ENCODE measurements at regions not wholly inside any gene's neighbourhood (a gene's known extent, or its start where the extent isn't known, plus 50 kb on each side); places are given as distances from the start of the nearest gene placed in this dataset.
"Not testable (repeated sequence)": the region's sequence is repeated elsewhere in the genome, so short reads cannot be mapped to it uniquely, and the experiment has no call there.

- ATAC-seq: no peak
- no peak overlapping the region for H3K27ac Mint-ChIP-seq
- H3K36me3 Mint-ChIP-seq: no peaks in the 10 kb centered on the region
- no peak for DNase-seq (ENCODE audit: low spot score in 2 of 2)
- H3K9me3 Mint-ChIP-seq: no peaks in the 10 kb centered on the region
Measured at GRCh38 chr22:22946131-22946530, 58.5 kb downstream of the IGLL5 start.

DNA sequence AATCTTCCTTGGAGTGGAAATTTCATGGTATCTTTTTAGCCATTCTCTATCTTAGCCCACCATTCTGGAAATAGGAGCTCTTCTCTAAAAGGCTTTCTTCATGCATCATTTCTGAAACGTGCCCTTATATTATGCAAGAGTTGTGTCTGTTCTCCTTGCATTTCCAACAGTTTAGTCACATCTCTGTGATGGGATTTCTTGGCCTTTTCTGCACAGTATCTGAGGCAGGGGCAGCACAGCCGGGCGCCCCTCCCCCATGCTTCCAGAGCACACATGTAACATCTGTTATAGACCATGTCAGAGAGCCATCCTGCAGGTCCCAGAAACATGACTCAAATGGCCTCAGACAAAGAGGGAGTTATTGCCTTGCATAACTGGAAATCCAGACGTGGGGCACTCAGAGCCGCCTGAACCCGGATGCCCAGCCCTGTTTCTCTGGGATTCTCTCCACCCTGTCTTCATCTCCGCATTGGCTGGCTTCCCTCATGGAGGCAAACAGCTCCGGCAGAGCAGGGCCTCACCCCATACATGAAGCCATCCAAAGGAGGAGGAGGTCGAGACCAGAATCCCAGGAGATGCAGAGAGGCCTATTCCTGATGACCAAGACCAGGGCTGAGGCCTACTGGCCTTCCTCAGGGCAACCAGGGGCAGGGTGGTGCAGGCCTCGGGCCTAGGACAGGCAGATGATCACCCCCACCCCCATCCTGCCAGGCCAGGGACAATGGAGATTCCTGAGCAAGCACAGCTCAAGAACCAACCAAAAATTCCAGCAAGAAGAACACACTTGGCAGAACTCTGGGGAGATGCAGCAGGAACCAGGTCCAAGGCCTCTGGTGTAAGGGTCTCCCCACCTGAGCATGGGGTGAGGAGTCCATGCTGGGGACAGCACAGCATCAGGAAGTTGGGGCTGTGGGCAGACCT, 61.3 kb downstream of the IGLL5 start:
- Mint-ChIP-seq H3K9me3 (no peaks in the 10 kb centered on the region), H3K27ac (no peak overlapping the region), H3K36me3 (no peaks in the 10 kb centered on the region)
- DNase-seq (ENCODE audit: low spot score in 2 of 2) (no peak), ATAC-seq (no peak)

DNA sequence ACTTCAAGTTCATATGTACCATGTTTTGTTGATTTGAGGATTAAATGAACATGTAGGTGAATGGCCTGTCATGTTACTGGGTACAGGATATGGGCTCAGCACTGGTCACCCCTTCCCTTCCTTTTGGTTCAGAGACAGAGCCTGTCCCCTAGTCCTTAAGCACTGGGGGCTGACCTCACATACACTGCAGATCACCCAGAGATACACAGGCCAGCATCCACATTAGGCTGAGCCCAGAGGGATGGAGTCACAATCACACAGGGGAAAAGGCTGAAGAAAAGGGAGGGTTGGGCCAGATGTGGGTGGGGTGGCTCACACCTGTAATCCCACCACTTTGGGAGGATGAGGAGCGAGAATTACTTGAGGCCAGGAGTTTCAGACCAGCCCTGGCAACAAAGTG, 62.3 kb downstream of the IGLL5 start:
- H3K27ac Mint-ChIP-seq: no peak overlapping the region
- ATAC-seq (no peak), DNase-seq (ENCODE audit: low spot score in 2 of 2) (no peak)
- no peaks in the 10 kb centered on the region for H3K36me3 Mint-ChIP-seq
- no peaks in the 10 kb centered on the region for H3K9me3 Mint-ChIP-seq

- Mint-ChIP-seq H3K36me3 (no peaks in the 10 kb centered on the region), H3K9me3 (no peaks in the 10 kb centered on the region), H3K27ac (no peak overlapping the region)
- ATAC-seq: no peak
- no peak for DNase-seq (ENCODE audit: low spot score in 2 of 2)
Measured at GRCh38 chr22:22951035-22951434, 63.4 kb downstream of the IGLL5 start.

- Mint-ChIP-seq H3K36me3 (no peaks in the 10 kb centered on the region), H3K9me3 (no peaks in the 10 kb centered on the region), H3K27ac (no peak overlapping the region)
- ATAC-seq (no peak), DNase-seq (ENCODE audit: low spot score in 2 of 2) (no peak)
Measured at GRCh38 chr22:22952531-22953280, 65.1 kb downstream of the IGLL5 start.

- H3K9me3 Mint-ChIP-seq: no peaks in the 10 kb centered on the region
- no peak overlapping the region for H3K27ac Mint-ChIP-seq
- ATAC-seq (no peak), DNase-seq (ENCODE audit: low spot score in 2 of 2) (no peak)
- H3K36me3 Mint-ChIP-seq: no peaks in the 10 kb centered on the region
Measured at GRCh38 chr22:22953791-22954190, 66.2 kb downstream of the IGLL5 start.

DNA sequence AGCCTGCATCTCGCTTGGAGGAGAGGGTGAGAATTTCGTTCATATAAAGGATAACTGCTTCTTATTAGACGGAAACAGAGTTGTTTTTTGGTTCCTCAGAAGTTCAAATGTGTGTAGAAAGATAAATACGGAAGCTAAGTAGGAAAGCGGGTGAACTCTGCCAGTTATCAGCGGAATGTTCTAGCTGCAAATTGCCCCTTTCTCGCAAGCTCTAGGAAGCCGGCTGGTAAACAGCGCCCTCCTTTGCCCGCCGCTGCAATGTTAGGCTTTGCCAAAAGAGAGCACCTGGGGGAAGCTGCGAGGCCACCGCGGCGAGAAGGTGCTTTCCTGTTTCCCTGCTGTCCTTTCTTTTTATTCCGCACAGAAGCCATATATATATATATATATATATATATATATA, 67.0 kb downstream of the IGLL5 start:
- peak in 1 of 2 donors; percentile 37 for DNase-seq (ENCODE audit: low spot score in 2 of 2)
- ATAC-seq: peak in 1 of 2 donors; percentile 47
- H3K9me3 Mint-ChIP-seq: no peaks in the 10 kb centered on the region
- no peaks in the 10 kb centered on the region for H3K36me3 Mint-ChIP-seq
- no peak overlapping the region for H3K27ac Mint-ChIP-seq

DNA sequence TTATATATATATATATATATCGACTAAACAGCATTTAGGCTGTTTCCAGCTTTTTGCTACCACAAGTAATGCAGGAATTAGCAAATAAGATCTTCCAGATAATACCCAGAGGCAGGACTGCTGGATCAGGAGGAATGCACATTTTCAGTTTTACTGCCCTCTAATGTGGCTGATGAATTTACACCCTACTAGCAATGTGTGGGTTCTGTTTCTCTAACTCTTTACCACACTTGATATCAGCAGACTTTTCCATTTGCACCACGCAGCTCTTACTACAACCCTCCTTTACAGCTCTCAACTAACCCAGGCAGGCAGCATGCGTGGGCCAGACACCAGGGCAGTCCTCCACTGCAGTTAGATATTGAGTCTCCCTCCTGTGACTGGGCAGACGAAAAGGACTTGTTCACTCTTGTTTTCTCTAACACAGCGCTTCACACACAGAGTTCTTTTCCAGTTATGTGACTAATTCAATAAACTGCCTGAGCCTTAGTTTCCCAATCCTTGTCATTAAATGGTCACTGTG, 67.7 kb downstream of the IGLL5 start:
- DNase-seq (ENCODE audit: low spot score in 2 of 2): no peak
- Mint-ChIP-seq H3K27ac (no peak overlapping the region), H3K9me3 (no peaks in the 10 kb centered on the region), H3K36me3 (no peaks in the 10 kb centered on the region)
- ATAC-seq: peak in 1 of 2 donors; percentile 11

DNA sequence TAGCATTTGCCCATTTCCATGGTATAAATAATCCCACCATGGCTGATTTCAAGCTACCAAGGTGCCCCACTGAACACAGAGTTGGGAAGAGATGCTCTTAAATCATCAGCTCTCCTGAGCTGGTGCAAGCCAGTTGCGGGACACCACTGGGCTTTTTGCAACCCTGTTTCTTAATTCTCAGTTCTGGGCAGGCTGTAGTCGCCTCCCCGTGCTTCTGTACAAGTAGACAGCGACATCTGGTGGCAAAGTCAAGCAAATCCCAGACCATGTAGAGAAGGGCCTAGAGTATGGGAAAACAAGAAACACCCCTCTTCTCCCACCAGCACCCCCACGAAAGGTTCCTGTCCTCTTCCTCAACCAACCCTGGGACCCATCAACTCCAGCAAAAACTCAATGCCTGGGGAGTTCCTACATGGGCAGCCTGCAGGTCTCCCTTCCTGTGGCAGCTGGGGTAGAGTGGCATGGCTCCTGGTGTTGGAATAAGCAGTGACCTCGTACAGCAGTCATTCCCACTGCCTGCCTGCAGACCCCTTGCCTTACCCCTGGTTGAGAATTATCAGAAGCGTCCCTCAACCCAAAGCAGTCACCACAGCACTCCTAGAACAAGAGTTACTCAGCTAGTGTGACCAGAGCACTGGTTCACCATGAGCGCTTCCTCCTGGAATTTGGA, 68.4 kb downstream of the IGLL5 start:
- Mint-ChIP-seq H3K9me3 (no peaks in the 10 kb centered on the region), H3K36me3 (peaks cover 1 to 2% of the 10 kb centered on the region in 2 donors), H3K27ac (no peak overlapping the region)
- DNase-seq (ENCODE audit: low spot score in 2 of 2): peak in 1 of 2 donors; percentile 68
- ATAC-seq: peak; percentile 78 to 88

DNA sequence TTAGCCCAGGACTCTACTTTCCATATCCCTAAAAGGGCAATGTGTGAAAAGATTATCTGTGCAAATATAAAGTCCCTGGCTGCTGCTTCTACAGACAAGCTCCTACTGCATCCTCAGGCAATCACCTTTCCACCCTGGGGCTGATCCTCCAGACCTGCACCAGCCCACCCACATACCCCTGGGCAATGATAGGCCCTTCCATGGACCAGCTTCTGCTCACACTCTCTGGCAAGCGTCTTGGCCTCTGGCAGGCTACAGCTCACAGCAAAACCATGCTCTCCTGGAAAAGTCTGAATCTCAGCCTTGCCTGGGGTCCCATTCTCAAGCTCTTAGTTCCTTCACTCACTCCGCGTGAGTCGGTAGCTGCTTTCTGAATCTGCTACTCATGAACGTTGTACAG, 69.5 kb downstream of the IGLL5 start:
- peaks cover 5 to 6% of the 10 kb centered on the region in 2 donors for H3K36me3 Mint-ChIP-seq
- ATAC-seq: no peak
- no peak overlapping the region for H3K27ac Mint-ChIP-seq
- H3K9me3 Mint-ChIP-seq: no peaks in the 10 kb centered on the region
- DNase-seq (ENCODE audit: low spot score in 2 of 2): no peak

DNA sequence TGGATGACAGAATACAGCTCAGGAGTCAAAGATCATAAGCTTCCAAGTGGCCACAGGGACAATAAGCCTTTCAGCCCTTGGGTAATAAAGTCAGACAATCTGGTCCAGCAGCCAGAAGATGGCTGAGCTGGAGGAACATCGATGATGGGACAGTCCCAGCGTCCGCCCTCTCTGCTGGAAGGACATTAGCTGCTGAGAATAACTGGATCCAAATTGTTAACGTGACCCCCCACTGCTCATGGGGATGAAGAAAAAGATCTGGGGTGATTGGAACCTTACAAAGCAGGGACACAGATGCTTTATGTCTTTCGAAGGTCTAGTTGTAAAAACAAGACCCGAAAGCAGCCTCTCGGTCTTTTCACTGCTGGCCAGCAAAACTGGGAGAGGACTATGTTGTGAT, 71.0 kb downstream of the IGLL5 start:
- peaks cover 5 to 6% of the 10 kb centered on the region in 2 donors for H3K36me3 Mint-ChIP-seq
- no peak for ATAC-seq
- H3K9me3 Mint-ChIP-seq: no peaks in the 10 kb centered on the region
- H3K27ac Mint-ChIP-seq: no peak overlapping the region
- DNase-seq (ENCODE audit: low spot score in 2 of 2): no peak

GRCh38 chr22:22959147-22959827, 71.7 kb downstream of the IGLL5 start:
- peaks cover 5 to 6% of the 10 kb centered on the region in 2 donors for H3K36me3 Mint-ChIP-seq
- ATAC-seq: peak; percentile 56 to 61
- no peaks in the 10 kb centered on the region for H3K9me3 Mint-ChIP-seq
- no peak overlapping the region for H3K27ac Mint-ChIP-seq
- DNase-seq (ENCODE audit: low spot score in 2 of 2): peak in 1 of 2 donors; percentile 71

- ATAC-seq: no peak
- no peak for DNase-seq (ENCODE audit: low spot score in 2 of 2)
- Mint-ChIP-seq H3K9me3 (no peaks in the 10 kb centered on the region), H3K27ac (no peak overlapping the region), H3K36me3 (peaks cover 5 to 6% of the 10 kb centered on the region in 2 donors)
Measured at GRCh38 chr22:22960307-22960706, 72.7 kb downstream of the IGLL5 start.

DNA sequence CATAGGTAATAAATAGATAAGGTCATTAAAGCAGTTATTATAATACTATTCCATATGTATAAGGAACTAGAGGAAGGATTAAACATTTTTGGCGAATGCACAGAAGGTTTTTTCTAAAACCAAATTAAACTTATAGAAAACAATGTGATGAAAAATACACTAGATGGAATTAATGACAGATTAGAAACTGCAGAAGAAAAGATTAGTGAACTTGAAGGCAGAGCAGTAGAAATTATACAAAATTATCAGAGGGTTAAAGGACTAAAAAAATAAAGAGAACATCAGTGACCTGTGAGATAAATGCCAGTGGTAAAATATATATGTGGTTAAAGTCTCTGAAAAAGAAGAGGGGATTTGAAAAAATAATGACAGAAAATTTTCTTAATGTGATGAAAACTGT, 74.0 kb downstream of the IGLL5 start:
- Mint-ChIP-seq H3K9me3 (no peaks in the 10 kb centered on the region), H3K27ac (no peak overlapping the region), H3K36me3 (peaks cover 5 to 6% of the 10 kb centered on the region in 2 donors)
- ATAC-seq: no peak
- DNase-seq (ENCODE audit: low spot score in 2 of 2): no peak

GRCh38 chr22:22968366-22968765, 80.8 kb downstream of the IGLL5 start:
- DNase-seq (ENCODE audit: low spot score in 2 of 2) (no peak), ATAC-seq (no peak)
- Mint-ChIP-seq H3K9me3 (no peaks in the 10 kb centered on the region), H3K27ac (no peak overlapping the region), H3K36me3 (peaks cover 0 to 12% of the 10 kb centered on the region in 2 donors)

DNA sequence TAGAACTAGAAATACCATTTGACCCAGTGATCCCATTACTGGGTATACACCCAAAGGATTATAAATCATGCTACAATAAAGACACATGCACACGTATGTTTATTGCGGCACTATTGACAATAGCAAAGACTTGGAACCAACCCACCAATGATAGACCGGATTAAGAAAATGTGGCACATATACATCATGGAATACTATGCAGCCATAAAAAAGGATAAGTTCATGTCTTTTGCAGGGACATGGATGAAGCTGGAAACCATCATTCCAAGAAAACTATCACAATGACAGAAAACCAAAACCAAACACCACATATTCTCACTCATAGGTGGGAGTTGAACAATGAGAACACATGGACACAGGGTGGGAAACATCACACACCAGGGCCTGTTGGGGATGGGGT, 85.0 kb downstream of the IGLL5 start:
- H3K27ac Mint-ChIP-seq; H3K9me3 Mint-ChIP-seq; DNase-seq (ENCODE audit: low spot score in 2 of 2); H3K36me3 Mint-ChIP-seq; ATAC-seq: not testable (repeated sequence)
